Activated CD4-positive, alpha-beta memory T cell treated with anti-CD3 and anti-CD28 coated beads, Interleukin-2, amount 10 ng/mL, durations not matched to agents 7 days and 5 days (primary cell): ENCODE measurements at regions not wholly inside any gene's neighbourhood (a gene's known extent, or its start where the extent isn't known, plus 50 kb on each side); places are given as distances from the start of the nearest gene placed in this dataset.

Experiments
- CTCF ChIA-PET: fragments of 350-600 bp; sonication (Branson Sonifier 250); formaldehyde crosslinking; loops from one replicate; lab custom pipeline; 2021; ENCODE audit warnings: antibody characterized with exemption, inconsistent platforms; lab: Charles Lee
- POLR2A ChIA-PET: fragments of 350-600 bp; sonication (Branson Sonifier 250); formaldehyde crosslinking; loops from one replicate; lab custom pipeline; 2021; ENCODE audit warnings: antibody characterized with exemption; lab: Charles Lee
- DNase-seq: peaks from one replicate; pipeline ENCODE4 v3.0.0-alpha.2; 2020
- H3K27ac Mint-ChIP-seq: one replicate; pipeline ENCODE4 v1.8.0; 2021; ENCODE audit warnings: mild to moderate bottlenecking, mixed read lengths
- H3K27me3 Mint-ChIP-seq: one replicate; pipeline ENCODE4 v1.8.0; 2021; ENCODE audit warnings: mixed read lengths
- H3K36me3 Mint-ChIP-seq: one replicate; pipeline ENCODE4 v1.8.0; 2021; ENCODE audit warnings: low read depth, mixed read lengths
- H3K4me1 Mint-ChIP-seq: one replicate; pipeline ENCODE4 v1.8.0; 2021; ENCODE audit warnings: mixed read lengths
- H3K4me3 Mint-ChIP-seq: one replicate; pipeline ENCODE4 v1.8.0; 2021; ENCODE audit warnings: mild to moderate bottlenecking, mixed read lengths
- H3K9me3 Mint-ChIP-seq: one replicate; pipeline ENCODE4 v1.8.0; 2021; ENCODE audit warnings: mixed read lengths

- no peaks in the 10 kb centered on the region for H3K27me3 Mint-ChIP-seq
- CTCF ChIA-PET: no interaction called here
- H3K36me3 Mint-ChIP-seq: no peaks in the 10 kb centered on the region
- no peak overlapping the region for H3K27ac Mint-ChIP-seq
- no peak for DNase-seq
- no peaks in the 10 kb centered on the region for H3K9me3 Mint-ChIP-seq
- H3K4me1 Mint-ChIP-seq: no peaks in the 10 kb centered on the region
- POLR2A ChIA-PET: no interaction called here
- H3K4me3 Mint-ChIP-seq: no peak overlapping the region
These were observed 226.1 kb downstream of the RFC3 start for GRCh38 chr13:34044041-34044440.

- POLR2A ChIA-PET: no interaction called here
- H3K4me3 Mint-ChIP-seq: no peak overlapping the region
- no peaks in the 10 kb centered on the region for H3K36me3 Mint-ChIP-seq
- no peaks in the 10 kb centered on the region for H3K4me1 Mint-ChIP-seq
- no peak overlapping the region for H3K27ac Mint-ChIP-seq
- CTCF ChIA-PET: no interaction called here
- H3K27me3 Mint-ChIP-seq: no peaks in the 10 kb centered on the region
- DNase-seq: no peak
- H3K9me3 Mint-ChIP-seq: no peaks in the 10 kb centered on the region
These were observed 226.7 kb downstream of the RFC3 start for GRCh38 chr13:34044660-34045080.

GRCh38 chr13:34046457-34046856, 228.5 kb downstream of the RFC3 start:
- DNase-seq: no peak
- H3K27me3 Mint-ChIP-seq: no peaks in the 10 kb centered on the region
- H3K4me3 Mint-ChIP-seq: no peak overlapping the region
- POLR2A ChIA-PET: no interaction called here
- CTCF ChIA-PET: no interaction called here
- no peaks in the 10 kb centered on the region for H3K9me3 Mint-ChIP-seq
- no peaks in the 10 kb centered on the region for H3K36me3 Mint-ChIP-seq
- H3K27ac Mint-ChIP-seq: no peak overlapping the region
- no peaks in the 10 kb centered on the region for H3K4me1 Mint-ChIP-seq

GRCh38 chr13:34048652-34049051, 230.7 kb downstream of the RFC3 start:
- Mint-ChIP-seq H3K36me3 (no peaks in the 10 kb centered on the region), H3K27ac (no peak overlapping the region), H3K4me3 (no peak overlapping the region), H3K4me1 (no peaks in the 10 kb centered on the region), H3K27me3 (no peaks in the 10 kb centered on the region), H3K9me3 (peaks cover 6% of the 10 kb centered on the region)
- ChIA-PET CTCF (no interaction called here), POLR2A (no interaction called here)
- no peak for DNase-seq

- CTCF ChIA-PET: no interaction called here
- peaks cover 6% of the 10 kb centered on the region for H3K9me3 Mint-ChIP-seq
- DNase-seq: no peak
- no peak overlapping the region for H3K27ac Mint-ChIP-seq
- POLR2A ChIA-PET: no interaction called here
- H3K27me3 Mint-ChIP-seq: no peaks in the 10 kb centered on the region
- no peak overlapping the region for H3K4me3 Mint-ChIP-seq
- no peaks in the 10 kb centered on the region for H3K36me3 Mint-ChIP-seq
- peaks cover 5% of the 10 kb centered on the region for H3K4me1 Mint-ChIP-seq
These were observed 238.8 kb downstream of the RFC3 start for GRCh38 chr13:34056733-34057258.

- POLR2A ChIA-PET: no interaction called here
- DNase-seq: no peak
- no peaks in the 10 kb centered on the region for H3K27me3 Mint-ChIP-seq
- H3K36me3 Mint-ChIP-seq: no peaks in the 10 kb centered on the region
- no peaks in the 10 kb centered on the region for H3K9me3 Mint-ChIP-seq
- no peaks in the 10 kb centered on the region for H3K4me1 Mint-ChIP-seq
- CTCF ChIA-PET: no interaction called here
- no peak overlapping the region for H3K27ac Mint-ChIP-seq
- no peak overlapping the region for H3K4me3 Mint-ChIP-seq
These were observed 246.7 kb downstream of the RFC3 start for GRCh38 chr13:34064456-34065205.

GRCh38 chr13:34065928-34066327, 248.0 kb downstream of the RFC3 start:
- H3K27me3 Mint-ChIP-seq: no peaks in the 10 kb centered on the region
- H3K4me3 Mint-ChIP-seq: no peak overlapping the region
- CTCF ChIA-PET: no interaction called here
- no peaks in the 10 kb centered on the region for H3K4me1 Mint-ChIP-seq
- no peak overlapping the region for H3K27ac Mint-ChIP-seq
- no peak for DNase-seq
- POLR2A ChIA-PET: no interaction called here
- no peaks in the 10 kb centered on the region for H3K9me3 Mint-ChIP-seq
- H3K36me3 Mint-ChIP-seq: no peaks in the 10 kb centered on the region

- H3K27me3 Mint-ChIP-seq: no peaks in the 10 kb centered on the region
- no peaks in the 10 kb centered on the region for H3K9me3 Mint-ChIP-seq
- H3K27ac Mint-ChIP-seq: no peak overlapping the region
- H3K4me3 Mint-ChIP-seq: no peak overlapping the region
- POLR2A ChIA-PET: no interaction called here
- H3K36me3 Mint-ChIP-seq: no peaks in the 10 kb centered on the region
- CTCF ChIA-PET: no interaction called here
- no peaks in the 10 kb centered on the region for H3K4me1 Mint-ChIP-seq
- no peak for DNase-seq
These were observed 248.4 kb downstream of the RFC3 start for GRCh38 chr13:34066344-34066743.

GRCh38 chr13:34070006-34070405, 252.1 kb downstream of the RFC3 start:
- CTCF ChIA-PET: no interaction called here
- POLR2A ChIA-PET: no interaction called here
- H3K9me3 Mint-ChIP-seq: no peaks in the 10 kb centered on the region
- DNase-seq: no peak
- H3K27ac Mint-ChIP-seq: no peak overlapping the region
- no peak overlapping the region for H3K4me3 Mint-ChIP-seq
- no peaks in the 10 kb centered on the region for H3K4me1 Mint-ChIP-seq
- H3K27me3 Mint-ChIP-seq: no peaks in the 10 kb centered on the region
- H3K36me3 Mint-ChIP-seq: no peaks in the 10 kb centered on the region

- Mint-ChIP-seq H3K27ac (no peak overlapping the region), H3K4me1 (no peaks in the 10 kb centered on the region), H3K4me3 (no peak overlapping the region), H3K27me3 (no peaks in the 10 kb centered on the region), H3K36me3 (no peaks in the 10 kb centered on the region), H3K9me3 (no peaks in the 10 kb centered on the region)
- ChIA-PET CTCF (no interaction called here), POLR2A (no interaction called here)
- no peak for DNase-seq
These were observed 252.8 kb downstream of the RFC3 start for GRCh38 chr13:34070544-34071303.

- DNase-seq: no peak
- CTCF ChIA-PET: no interaction called here
- H3K27ac Mint-ChIP-seq: no peak overlapping the region
- H3K9me3 Mint-ChIP-seq: no peaks in the 10 kb centered on the region
- no peaks in the 10 kb centered on the region for H3K4me1 Mint-ChIP-seq
- H3K36me3 Mint-ChIP-seq: no peaks in the 10 kb centered on the region
- no peaks in the 10 kb centered on the region for H3K27me3 Mint-ChIP-seq
- POLR2A ChIA-PET: no interaction called here
- no peak overlapping the region for H3K4me3 Mint-ChIP-seq
These were observed 258.4 kb downstream of the RFC3 start for GRCh38 chr13:34076319-34076718.

- Mint-ChIP-seq H3K4me1 (no peaks in the 10 kb centered on the region), H3K27ac (no peak overlapping the region), H3K36me3 (no peaks in the 10 kb centered on the region), H3K4me3 (no peak overlapping the region), H3K27me3 (peaks cover 2% of the 10 kb centered on the region), H3K9me3 (no peaks in the 10 kb centered on the region)
- ChIA-PET POLR2A (no interaction called here), CTCF (no interaction called here)
- DNase-seq: no peak
These were observed 259.2 kb downstream of the RFC3 start for GRCh38 chr13:34076943-34077703.

- H3K4me3 Mint-ChIP-seq: no peak overlapping the region
- ChIA-PET POLR2A (no interaction called here), CTCF (no interaction called here)
- no peaks in the 10 kb centered on the region for H3K4me1 Mint-ChIP-seq
- no peak overlapping the region for H3K27ac Mint-ChIP-seq
- no peak for DNase-seq
- H3K36me3 Mint-ChIP-seq: no peaks in the 10 kb centered on the region
- peaks cover 2% of the 10 kb centered on the region for H3K27me3 Mint-ChIP-seq
- no peaks in the 10 kb centered on the region for H3K9me3 Mint-ChIP-seq
These were observed 260.5 kb downstream of the RFC3 start for GRCh38 chr13:34078334-34078999.
